GM12891 (cell line): ENCODE measurements at regions not wholly inside any gene's neighbourhood (a gene's known extent, or its start where the extent isn't known, plus 50 kb on each side); places are given as distances from the start of the nearest gene placed in this dataset.

ENCODE experiments used
- PAX5 ChIP-seq: IDR thresholded peaks from 2 replicates; pipeline ENCODE4 v1.6.1; 2011; ENCODE audit warnings: low read length, moderate library complexity, mild to moderate bottlenecking; ENCODE audit not compliant: insufficient read depth, severe bottlenecking
- POLR2A ChIP-seq: IDR thresholded peaks from 2 replicates; pipeline ENCODE4 v1.6.1; 2011; ENCODE audit warnings: low read depth, low read length, control low read depth
- POLR2AphosphoS5 ChIP-seq: IDR thresholded peaks from 2 replicates; pipeline ENCODE4 v1.6.1; 2011; ENCODE audit warnings: low read depth, low read length, control low read depth
- SPI1 ChIP-seq: IDR thresholded peaks from 2 replicates; pipeline ENCODE4 v1.6.1; 2011; ENCODE audit warnings: low read depth, low read length, control low read depth
- TAF1 ChIP-seq: IDR thresholded peaks from 2 replicates; pipeline ENCODE4 v1.6.1; 2011; ENCODE audit warnings: low read depth, low read length, control low read depth

DNA sequence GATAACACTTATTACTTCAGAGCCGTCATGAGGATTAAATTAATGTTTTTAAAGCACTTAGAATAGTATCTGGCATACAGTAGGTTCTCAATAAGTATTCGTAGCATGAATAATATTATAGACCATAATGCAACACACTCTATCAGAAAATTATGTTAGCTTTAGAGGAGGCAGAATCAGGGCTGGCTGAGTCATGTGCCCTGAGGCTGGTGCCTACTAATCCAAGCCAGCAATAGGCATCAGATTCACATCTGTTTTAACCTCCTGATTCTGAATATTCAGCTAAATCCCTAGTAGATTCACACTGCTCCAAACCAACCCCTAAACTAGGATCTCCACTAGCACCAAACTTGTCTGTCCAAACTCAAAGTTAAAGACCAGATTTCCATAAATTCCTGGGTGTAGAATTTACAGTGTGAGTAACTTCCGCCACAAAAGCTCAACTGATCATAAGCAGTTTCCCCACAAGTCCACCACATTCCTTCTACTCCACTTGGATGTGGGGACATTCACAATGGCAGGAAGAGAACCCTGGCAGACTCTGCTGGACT lies 170.0 kb upstream of the DAPK1 start:
- TF ChIP-seq POLR2A, result no peak
- TF ChIP-seq POLR2AphosphoS5, result no peak
- no peak for TF ChIP-seq TAF1
- TF ChIP-seq PAX5, result no peak
- no peak for TF ChIP-seq SPI1
